H9 (cell line): ENCODE measurements at regions not wholly inside any gene's neighbourhood (a gene's known extent, or its start where the extent isn't known, plus 50 kb on each side); places are given as distances from the start of the nearest gene placed in this dataset.

Experiments used
- DNase-seq: peaks from one replicate; pipeline ENCODE4 v3.0.0-alpha.2; 2017
- H2AFZ ChIP-seq: one replicate; pipeline ENCODE4 v1.6.1; 2013; ENCODE audit warnings: mild to moderate bottlenecking, low read length, control low read depth, moderate library complexity
- H2AK5ac ChIP-seq: 2 replicates; pipeline ENCODE4 v1.6.1; 2013; ENCODE audit warnings: low read length, control low read depth, mixed read lengths; ENCODE audit not compliant: insufficient read length
- H2BK120ac ChIP-seq: one replicate; pipeline ENCODE4 v1.6.1; 2013; ENCODE audit warnings: low read depth, mild to moderate bottlenecking, low read length, control low read depth, inconsistent platforms; ENCODE audit not compliant: poor library complexity, severe bottlenecking
- H2BK12ac ChIP-seq: 2 replicates; pipeline ENCODE4 v1.6.1; 2013; ENCODE audit warnings: low read length, control low read depth, mixed read lengths, low read depth; ENCODE audit not compliant: insufficient read length
- H2BK15ac ChIP-seq: 2 replicates; pipeline ENCODE4 v1.6.1; 2013; ENCODE audit warnings: low read depth, low read length, control low read depth
- H2BK20ac ChIP-seq: one replicate; pipeline ENCODE4 v1.6.1; 2013; ENCODE audit warnings: low read depth, mild to moderate bottlenecking, low read length, control low read depth, inconsistent platforms; ENCODE audit not compliant: poor library complexity, severe bottlenecking
- H2BK5ac ChIP-seq: 2 replicates; pipeline ENCODE4 v1.6.1; 2013; ENCODE audit warnings: low read length, control low read depth, mixed read lengths; ENCODE audit not compliant: insufficient read length
- H3K14ac ChIP-seq: 2 replicates; pipeline ENCODE4 v1.6.1; 2013; ENCODE audit warnings: low read length, control low read depth; ENCODE audit not compliant: insufficient read depth
- H3K18ac ChIP-seq: 2 replicates; pipeline ENCODE4 v1.6.1; 2013; ENCODE audit warnings: low read depth, mild to moderate bottlenecking, mixed read lengths, low read length, control low read depth; ENCODE audit not compliant: insufficient read length
- H3K23ac ChIP-seq: 2 replicates; pipeline ENCODE4 v1.6.1; 2013; ENCODE audit warnings: low read length, control low read depth, mixed read lengths, low read depth; ENCODE audit not compliant: insufficient read length
- H3K23me2 ChIP-seq: 2 replicates; pipeline ENCODE4 v1.6.1; 2013; ENCODE audit warnings: low read depth, mild to moderate bottlenecking, mixed read lengths, low read length, control low read depth; ENCODE audit not compliant: insufficient read length, poor library complexity, severe bottlenecking
- H3K27ac ChIP-seq: 2 replicates; pipeline ENCODE4 v1.5.1; 2013; ENCODE audit warnings: low read length, control low read depth, mixed read lengths, low read depth; ENCODE audit not compliant: insufficient read length
- H3K27me3 ChIP-seq: 2 replicates; pipeline ENCODE4 v1.6.1; 2013; ENCODE audit warnings: low read length, control low read depth, inconsistent platforms; ENCODE audit not compliant: insufficient read depth
- H3K4ac ChIP-seq: 2 replicates; pipeline ENCODE4 v1.6.1; 2013; ENCODE audit warnings: low read depth, mild to moderate bottlenecking, control low read depth, inconsistent platforms, low read length, moderate library complexity
- H3K4me1 ChIP-seq: 2 replicates; pipeline ENCODE4 v1.6.1; 2013; ENCODE audit warnings: low read length, control low read depth, inconsistent platforms; ENCODE audit not compliant: insufficient read depth
- H3K4me2 ChIP-seq: 2 replicates; pipeline ENCODE4 v1.6.1; 2013; ENCODE audit warnings: low read length, control low read depth, mixed read lengths; ENCODE audit not compliant: insufficient read length, insufficient read depth
- H3K56ac ChIP-seq: 2 replicates; pipeline ENCODE4 v1.6.1; 2013; ENCODE audit warnings: low read depth, mild to moderate bottlenecking, mixed read lengths, low read length, control low read depth; ENCODE audit not compliant: insufficient read length
- H3K79me1 ChIP-seq: 2 replicates; pipeline ENCODE4 v1.6.1; 2013; ENCODE audit warnings: low read depth, mild to moderate bottlenecking, moderate library complexity, low read length, control low read depth, inconsistent platforms; ENCODE audit not compliant: insufficient read depth, poor library complexity, severe bottlenecking
- H3K79me2 ChIP-seq: 2 replicates; pipeline ENCODE4 v1.6.1; 2013; ENCODE audit warnings: low read length, control low read depth, inconsistent platforms; ENCODE audit not compliant: insufficient read depth
- H3K9ac ChIP-seq: 2 replicates; pipeline ENCODE4 v1.6.1; 2013; ENCODE audit warnings: low read length, control low read depth, mixed read lengths; ENCODE audit not compliant: insufficient read length; ENCODE audit errors: extremely low read depth
- H3K9me3 ChIP-seq: one replicate; pipeline ENCODE4 v1.6.1; 2013; ENCODE audit warnings: low read depth, low read length, inconsistent platforms; ENCODE audit not compliant: control insufficient read depth
- H3T11ph ChIP-seq: one replicate; pipeline ENCODE4 v1.6.1; 2013; ENCODE audit warnings: mild to moderate bottlenecking, low read length, control low read depth, inconsistent platforms
- H4K20me1 ChIP-seq: one replicate; pipeline ENCODE4 v1.6.1; 2013; ENCODE audit not compliant: control insufficient read depth, insufficient read length, insufficient read depth
- H4K5ac ChIP-seq: 2 replicates; pipeline ENCODE4 v1.6.1; 2013; ENCODE audit warnings: low read depth, mild to moderate bottlenecking, mixed read lengths, low read length, control low read depth; ENCODE audit not compliant: insufficient read length
- H4K8ac ChIP-seq: replicated peaks from 2 replicates; pipeline ENCODE4 v1.6.1; 2013; ENCODE audit warnings: low read length, control low read depth, mixed read lengths, low read depth; ENCODE audit not compliant: insufficient read length
- H4K91ac ChIP-seq: 2 replicates; pipeline ENCODE4 v1.6.1; 2013; ENCODE audit warnings: low read depth, mild to moderate bottlenecking, moderate library complexity, mixed read lengths, low read length, control low read depth; ENCODE audit not compliant: insufficient read length
- H3K27ac Mint-ChIP-seq, 3 experiments: 2 replicates in 2 of 3; 3 replicates in 1 of 3; pipeline ENCODE4 v1.8.0; 2020 to 2021; ENCODE audit warnings: mixed read lengths in 3 of 3, mild to moderate bottlenecking in 1 of 3, moderate library complexity in 1 of 3
- H3K27me3 Mint-ChIP-seq: 2 replicates; pipeline ENCODE4 v1.8.0; 2021; ENCODE audit warnings: low read depth, mild to moderate bottlenecking, moderate library complexity, mixed read lengths
- H3K36me3 Mint-ChIP-seq, 3 experiments: 2 replicates in 2 of 3; 3 replicates in 1 of 3; pipeline ENCODE4 v1.8.0; 2020 to 2021; ENCODE audit warnings: low read depth in 3 of 3, mixed read lengths in 3 of 3; ENCODE audit not compliant: insufficient read depth in 1 of 3
- H3K4me1 Mint-ChIP-seq, 2 experiments: 2 replicates each; pipeline ENCODE4 v1.8.0; 2020; ENCODE audit warnings: mixed read lengths in 2 of 2
- H3K4me3 Mint-ChIP-seq, 2 experiments: 2 replicates in 1 of 2; 3 replicates in 1 of 2; pipeline ENCODE4 v1.8.0; 2020 to 2021; ENCODE audit warnings: mild to moderate bottlenecking in 2 of 2, mixed read lengths in 2 of 2, moderate library complexity in 1 of 2
- H3K9me3 Mint-ChIP-seq, 2 experiments: 2 replicates in 1 of 2; 3 replicates in 1 of 2; pipeline ENCODE4 v1.8.0; 2020; ENCODE audit warnings: mild to moderate bottlenecking in 2 of 2, mixed read lengths in 2 of 2, moderate library complexity in 1 of 2
- WGBS: extraction: QIAGEN DNeasy Blood & Tissue Kit; methylation state at CpG from one replicate; pipeline ENCODE4 v1.1.7; 2013; ENCODE audit warnings: missing lambda C conversion rate, low lambda C conversion rate, mixed read lengths; ENCODE audit not compliant: insufficient read length; ENCODE audit errors: extremely low coverage; 5-methylcytosine and 5-hydroxymethylcytosine counted together
- TF ChIP-seq, protein P1 (sequence below): fragments of 200-600 bp; sonication (generic); conservative IDR thresholded peaks from 3 replicates; pipeline ENCODE4 v1.8.0; 2021; ENCODE audit warnings: antibody characterized with exemption, mild to moderate bottlenecking

DNA sequence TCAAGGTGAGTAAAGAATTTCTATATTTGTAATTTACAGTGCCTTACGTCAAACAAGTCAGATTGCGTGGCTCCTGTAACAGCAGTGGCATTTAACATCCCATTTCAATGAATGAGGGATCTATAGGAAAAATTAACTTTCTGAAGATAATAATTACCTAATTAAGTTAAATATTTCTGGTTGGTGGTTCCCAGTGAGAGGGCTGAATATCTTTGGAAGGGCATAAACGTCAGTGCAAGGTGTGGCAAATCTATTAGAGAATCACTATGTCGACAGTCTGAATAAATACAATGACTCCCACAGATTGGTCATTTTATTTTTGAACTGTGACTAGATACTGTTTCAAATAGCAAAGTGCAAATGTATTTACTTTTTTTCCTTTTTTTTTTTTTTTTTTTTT, 80.0 kb downstream of the S1PR1 start:
- H3K27me3 Mint-ChIP-seq, result peaks cover 14% of the 10 kb centered on the region
- H3K4me3 Mint-ChIP-seq, result no peak overlapping the region

More for the DNA sequence above, 80.0 kb downstream of the S1PR1 start:
- WGBS, result no CpG with 5 or more reads among the region's 4 CpGs
- no peaks in the 10 kb centered on the region for H4K20me1 ChIP-seq
- no peak overlapping the region for H3K27ac ChIP-seq
- H3K4me2 ChIP-seq, result no peak overlapping the region
- H3K27me3 ChIP-seq, result no peaks in the 10 kb centered on the region
- no peak overlapping the region for H4K5ac ChIP-seq
- no peak overlapping the region for H2AFZ ChIP-seq
- Mint-ChIP-seq H3K4me1 (peaks cover 3 to 7% of the 10 kb centered on the region in 2 experiments; a peak in 3 of 4 replicates), H3K27ac (no peak overlapping the region), H3K36me3 (no peaks in the 10 kb centered on the region), H3K9me3 (no peaks in the 10 kb centered on the region)
- H3K79me1 ChIP-seq, result no peaks in the 10 kb centered on the region
- no peak overlapping the region for H4K8ac ChIP-seq
- H3K23me2 ChIP-seq, result no peaks in the 10 kb centered on the region
- H2BK5ac ChIP-seq, result no peak overlapping the region
- no peak overlapping the region for H3T11ph ChIP-seq
- no peak overlapping the region for H2AK5ac ChIP-seq
- H3K9ac ChIP-seq, result no peak overlapping the region
- no peak overlapping the region for H3K18ac ChIP-seq
- no peaks in the 10 kb centered on the region for H3K4me1 ChIP-seq
- no peak overlapping the region for H4K91ac ChIP-seq
- no peak for DNase-seq
- H3K4ac ChIP-seq, result no peak overlapping the region
- H3K9me3 ChIP-seq, result no peaks in the 10 kb centered on the region
- TF ChIP-seq, protein P1, sequence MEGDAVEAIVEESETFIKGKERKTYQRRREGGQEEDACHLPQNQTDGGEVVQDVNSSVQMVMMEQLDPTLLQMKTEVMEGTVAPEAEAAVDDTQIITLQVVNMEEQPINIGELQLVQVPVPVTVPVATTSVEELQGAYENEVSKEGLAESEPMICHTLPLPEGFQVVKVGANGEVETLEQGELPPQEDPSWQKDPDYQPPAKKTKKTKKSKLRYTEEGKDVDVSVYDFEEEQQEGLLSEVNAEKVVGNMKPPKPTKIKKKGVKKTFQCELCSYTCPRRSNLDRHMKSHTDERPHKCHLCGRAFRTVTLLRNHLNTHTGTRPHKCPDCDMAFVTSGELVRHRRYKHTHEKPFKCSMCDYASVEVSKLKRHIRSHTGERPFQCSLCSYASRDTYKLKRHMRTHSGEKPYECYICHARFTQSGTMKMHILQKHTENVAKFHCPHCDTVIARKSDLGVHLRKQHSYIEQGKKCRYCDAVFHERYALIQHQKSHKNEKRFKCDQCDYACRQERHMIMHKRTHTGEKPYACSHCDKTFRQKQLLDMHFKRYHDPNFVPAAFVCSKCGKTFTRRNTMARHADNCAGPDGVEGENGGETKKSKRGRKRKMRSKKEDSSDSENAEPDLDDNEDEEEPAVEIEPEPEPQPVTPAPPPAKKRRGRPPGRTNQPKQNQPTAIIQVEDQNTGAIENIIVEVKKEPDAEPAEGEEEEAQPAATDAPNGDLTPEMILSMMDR, result no peak
- H3K56ac ChIP-seq, result no peak overlapping the region
- no peak overlapping the region for H2BK20ac ChIP-seq
- H3K14ac ChIP-seq, result no peak overlapping the region
- no peak overlapping the region for H2BK12ac ChIP-seq
- H3K79me2 ChIP-seq, result no peaks in the 10 kb centered on the region
- no peak overlapping the region for H2BK120ac ChIP-seq
- H3K23ac ChIP-seq, result no peak overlapping the region
- no peak overlapping the region for H2BK15ac ChIP-seq
